ENCODE measurements at regions not wholly inside any gene's neighbourhood (a gene's known extent, or its start where the extent isn't known, plus 50 kb on each side); places are given as distances from the start of the nearest gene placed in this dataset.

DNA sequence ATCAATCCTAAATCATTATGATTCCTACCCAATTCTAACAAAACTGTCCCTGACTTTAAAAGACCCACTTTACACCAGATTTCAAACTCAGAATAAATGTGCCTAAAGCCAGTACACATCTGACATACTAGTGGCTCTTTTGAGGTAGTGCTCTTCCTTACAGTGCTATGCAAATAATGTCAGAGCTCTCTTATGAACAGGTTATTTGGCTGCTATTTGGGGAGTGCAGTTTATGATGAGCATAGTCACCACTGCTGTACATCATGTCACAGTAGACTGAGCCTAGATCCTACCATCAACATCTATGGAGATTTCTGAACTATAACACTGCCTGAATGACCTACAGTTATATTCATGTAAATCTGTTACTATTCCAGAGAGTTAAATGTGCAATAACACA is 50.4 kb upstream of the PAGE5 start:
- intact Hi-C loops (cut with micrococcal nuclease; ENCODE audit: unreplicated experiment): loop anchor here (10.0 kb wide), 1 partner anchor 45 kb away; no protein-coding TSS in a partner anchor
- TF ChIP-seq, protein P1, sequence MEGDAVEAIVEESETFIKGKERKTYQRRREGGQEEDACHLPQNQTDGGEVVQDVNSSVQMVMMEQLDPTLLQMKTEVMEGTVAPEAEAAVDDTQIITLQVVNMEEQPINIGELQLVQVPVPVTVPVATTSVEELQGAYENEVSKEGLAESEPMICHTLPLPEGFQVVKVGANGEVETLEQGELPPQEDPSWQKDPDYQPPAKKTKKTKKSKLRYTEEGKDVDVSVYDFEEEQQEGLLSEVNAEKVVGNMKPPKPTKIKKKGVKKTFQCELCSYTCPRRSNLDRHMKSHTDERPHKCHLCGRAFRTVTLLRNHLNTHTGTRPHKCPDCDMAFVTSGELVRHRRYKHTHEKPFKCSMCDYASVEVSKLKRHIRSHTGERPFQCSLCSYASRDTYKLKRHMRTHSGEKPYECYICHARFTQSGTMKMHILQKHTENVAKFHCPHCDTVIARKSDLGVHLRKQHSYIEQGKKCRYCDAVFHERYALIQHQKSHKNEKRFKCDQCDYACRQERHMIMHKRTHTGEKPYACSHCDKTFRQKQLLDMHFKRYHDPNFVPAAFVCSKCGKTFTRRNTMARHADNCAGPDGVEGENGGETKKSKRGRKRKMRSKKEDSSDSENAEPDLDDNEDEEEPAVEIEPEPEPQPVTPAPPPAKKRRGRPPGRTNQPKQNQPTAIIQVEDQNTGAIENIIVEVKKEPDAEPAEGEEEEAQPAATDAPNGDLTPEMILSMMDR (IDR thresholded peaks at IDR 0.05; ENCODE audit: unreplicated experiment): no peak
- CTCF ChIA-PET: no interaction called here
- Mint-ChIP-seq H3K27me3 (ENCODE audit: unreplicated experiment) (peaks cover 12% of the 10 kb centered on the region), H3K4me3 (ENCODE audit: low read depth, unreplicated experiment) (no peak overlapping the region), H3K27ac (ENCODE audit: unreplicated experiment) (no peak overlapping the region), H3K4me1 (ENCODE audit: low read depth, unreplicated experiment) (no peaks in the 10 kb centered on the region), H3K36me3 (ENCODE audit: insufficient read depth, unreplicated experiment) (no peaks in the 10 kb centered on the region), H3K9me3 (ENCODE audit: low read depth, unreplicated experiment) (no peaks in the 10 kb centered on the region)
- DNase-seq: no peak
- no TSS peak for BruUV-seq (replicated peaks)
